ENCODE measurements at regions not wholly inside any gene's neighbourhood (a gene's known extent, or its start where the extent isn't known, plus 50 kb on each side); places are given as distances from the start of the nearest gene placed in this dataset.

DNA sequence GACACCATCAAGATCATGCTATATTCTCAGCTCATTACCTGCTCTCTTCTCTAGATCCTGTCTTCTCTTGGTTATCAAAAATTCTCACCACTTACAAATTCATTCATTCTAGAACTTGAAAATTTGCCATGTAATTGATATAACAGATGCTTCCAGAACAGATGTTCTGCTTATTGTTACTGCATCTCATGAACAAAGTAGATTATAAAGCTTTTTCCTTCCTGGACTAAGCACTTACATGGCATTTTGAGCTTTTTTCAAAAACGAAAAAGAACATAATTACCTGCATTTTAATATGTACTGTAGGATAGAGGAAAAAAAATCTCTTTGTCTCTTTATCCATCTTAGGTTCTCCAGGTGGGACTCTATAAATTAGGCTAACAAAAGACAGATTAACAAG is 79.6 kb upstream of the CREB1 start:
- DNase-seq (ENCODE audit: extremely low spot score) = no peak
- TF ChIP-seq HDGF (IDR thresholded peaks at IDR 0.05; ENCODE audit: borderline replicate concordance) (no peak), FOXA1 (IDR thresholded peaks at IDR 0.05) (no peak), FOXM1 (IDR thresholded peaks at IDR 0.05; ENCODE audit: borderline replicate concordance) (no peak), L3MBTL2 (conservative IDR thresholded peaks at IDR 0.05) (no peak), FOXK2 (IDR thresholded peaks at IDR 0.05) (no peak), CTBP1 (IDR thresholded peaks at IDR 0.05; ENCODE audit: borderline replicate concordance) (no peak), TARDBP (IDR thresholded peaks at IDR 0.05) (no peak), LEF1 (IDR thresholded peaks at IDR 0.05; ENCODE audit: borderline replicate concordance) (no peak), ELF4 (IDR thresholded peaks at IDR 0.05) (no peak), ZNF384 (IDR thresholded peaks at IDR 0.05) (no peak), BHLHE40 (IDR thresholded peaks at IDR 0.05; ENCODE audit: borderline replicate concordance) (no peak), SP1 (IDR thresholded peaks at IDR 0.05) (no peak), NFRKB (IDR thresholded peaks at IDR 0.05) (no peak), ARNT (IDR thresholded peaks at IDR 0.05) (no peak)
- TF ChIP-seq, protein P1, sequence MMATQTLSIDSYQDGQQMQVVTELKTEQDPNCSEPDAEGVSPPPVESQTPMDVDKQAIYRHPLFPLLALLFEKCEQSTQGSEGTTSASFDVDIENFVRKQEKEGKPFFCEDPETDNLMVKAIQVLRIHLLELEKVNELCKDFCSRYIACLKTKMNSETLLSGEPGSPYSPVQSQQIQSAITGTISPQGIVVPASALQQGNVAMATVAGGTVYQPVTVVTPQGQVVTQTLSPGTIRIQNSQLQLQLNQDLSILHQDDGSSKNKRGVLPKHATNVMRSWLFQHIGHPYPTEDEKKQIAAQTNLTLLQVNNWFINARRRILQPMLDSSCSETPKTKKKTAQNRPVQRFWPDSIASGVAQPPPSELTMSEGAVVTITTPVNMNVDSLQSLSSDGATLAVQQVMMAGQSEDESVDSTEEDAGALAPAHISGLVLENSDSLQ (IDR thresholded peaks at IDR 0.05) = no peak
- ChIA-PET POLR2A (no interaction called here), CTCF (interaction anchor here (0.6 kb wide), 1 partner anchor 259 kb away, joined by 4 read pairs; no protein-coding TSS in a partner anchor)

DNA sequence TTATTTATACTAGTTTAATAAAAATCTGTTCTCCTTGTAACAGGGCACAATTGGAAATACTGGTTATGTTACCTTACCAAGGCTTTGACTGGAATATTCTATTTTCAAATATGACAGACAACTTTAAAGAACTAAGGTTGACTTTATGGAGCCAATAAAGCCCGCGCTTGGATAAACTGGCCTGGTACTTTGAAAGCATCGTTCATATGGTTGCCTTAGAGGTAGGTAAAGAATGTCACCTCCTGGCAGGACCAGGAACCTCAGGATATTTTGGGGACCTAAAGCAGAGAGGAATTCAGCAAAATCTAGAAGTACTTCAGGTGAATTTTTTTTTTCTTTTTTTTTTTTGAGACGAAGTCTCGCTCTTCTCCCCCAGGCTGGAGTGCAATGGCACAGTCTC is 71.2 kb upstream of the CREB1 start:
- TF ChIP-seq NFRKB (IDR thresholded peaks at IDR 0.05) (no peak), FOXM1 (IDR thresholded peaks at IDR 0.05; ENCODE audit: borderline replicate concordance) (no peak)
- CTCF ChIA-PET = interaction anchor here (0.6 kb wide), 1 partner anchor 260 kb away, joined by 3 read pairs; no protein-coding TSS in a partner anchor
- POLR2A ChIA-PET = no interaction called here
- DNase-seq (ENCODE audit: extremely low spot score) = no peak

DNA sequence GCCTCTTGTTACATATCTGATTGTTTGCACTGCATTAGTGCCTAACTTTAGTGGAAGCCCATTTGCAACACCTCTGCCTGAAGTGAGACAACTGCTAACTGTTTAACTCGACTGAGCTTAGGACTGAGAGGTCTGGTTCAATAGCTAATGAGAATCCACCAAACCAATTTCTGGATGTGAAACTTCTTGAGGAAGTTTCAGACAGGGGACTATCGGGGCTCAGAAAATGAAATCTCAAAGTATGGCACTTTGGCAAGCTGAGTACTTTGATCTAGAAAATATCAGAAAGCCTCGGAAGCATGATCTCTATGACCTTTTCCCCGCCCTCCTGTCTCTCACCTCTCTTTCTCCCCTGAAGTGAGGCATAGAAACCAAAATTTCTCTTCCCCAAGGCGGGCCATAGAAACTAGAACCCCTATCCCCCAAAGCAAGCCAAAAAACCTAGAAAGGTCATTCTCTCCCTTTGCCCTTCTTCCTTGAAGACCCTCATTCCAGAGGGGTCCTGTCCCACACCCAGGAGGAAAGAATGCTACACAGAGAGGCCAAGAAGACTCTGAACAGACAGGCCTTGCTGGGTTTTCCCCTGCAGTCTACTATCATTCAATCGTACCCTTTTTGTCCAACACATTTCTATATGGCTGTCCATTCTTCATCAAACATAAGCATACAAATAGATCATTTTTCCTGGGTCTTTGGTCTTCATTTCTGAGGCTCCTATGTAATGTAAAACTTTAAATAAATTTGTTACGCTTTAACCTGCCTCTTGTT is 69.6 kb upstream of the CREB1 start:
- TF ChIP-seq NFRKB (IDR thresholded peaks at IDR 0.05) (no peak), HDGF (IDR thresholded peaks at IDR 0.05; ENCODE audit: borderline replicate concordance) (no peak), BHLHE40 (IDR thresholded peaks at IDR 0.05; ENCODE audit: borderline replicate concordance) (no peak), L3MBTL2 (conservative IDR thresholded peaks at IDR 0.05) (no peak), TARDBP (IDR thresholded peaks at IDR 0.05) (no peak)
- CTCF ChIA-PET = interaction anchor here (0.8 kb wide), 1 partner anchor 10 kb away, joined by 3 read pairs; no protein-coding TSS in a partner anchor
- no peak for DNase-seq (ENCODE audit: extremely low spot score)
- POLR2A ChIA-PET = no interaction called here

DNA sequence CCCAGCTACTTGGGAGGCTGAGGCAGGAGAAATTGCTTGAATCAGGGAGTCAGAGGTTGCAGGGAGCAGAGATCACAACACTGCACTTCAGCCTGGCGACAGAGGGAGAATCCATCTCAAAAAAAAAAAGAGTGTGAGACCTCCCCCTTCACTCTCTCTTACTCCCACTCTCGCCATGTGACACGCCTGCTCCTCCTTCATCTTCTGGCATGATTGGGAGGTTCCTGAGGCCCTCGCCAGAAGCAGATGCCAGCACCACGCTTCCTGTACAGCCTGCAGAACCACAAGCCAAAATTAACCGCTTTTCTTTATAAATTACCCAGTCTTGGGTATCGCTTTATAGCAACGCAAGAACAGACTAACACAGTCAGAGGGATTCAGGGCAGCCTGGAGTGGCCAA is 66.3 kb upstream of the CREB1 start:
- POLR2A ChIA-PET = no interaction called here
- CTCF ChIA-PET = no interaction called here
- no peak for DNase-seq (ENCODE audit: extremely low spot score)
- no peak for TF ChIP-seq SUZ12 (IDR thresholded peaks at IDR 0.05)
- no peak for TF ChIP-seq SP1 (IDR thresholded peaks at IDR 0.05)
- no peak for TF ChIP-seq FOXK2 (IDR thresholded peaks at IDR 0.05)
- TF ChIP-seq ARNT (IDR thresholded peaks at IDR 0.05) = no peak
- no peak for TF ChIP-seq FOXM1 (IDR thresholded peaks at IDR 0.05; ENCODE audit: borderline replicate concordance)
- TF ChIP-seq ELF4 (IDR thresholded peaks at IDR 0.05) = no peak
- no peak for TF ChIP-seq LEF1 (IDR thresholded peaks at IDR 0.05; ENCODE audit: borderline replicate concordance)
- TF ChIP-seq ZNF384 (IDR thresholded peaks at IDR 0.05) = no peak
- no peak for TF ChIP-seq HDGF (IDR thresholded peaks at IDR 0.05; ENCODE audit: borderline replicate concordance)

DNA sequence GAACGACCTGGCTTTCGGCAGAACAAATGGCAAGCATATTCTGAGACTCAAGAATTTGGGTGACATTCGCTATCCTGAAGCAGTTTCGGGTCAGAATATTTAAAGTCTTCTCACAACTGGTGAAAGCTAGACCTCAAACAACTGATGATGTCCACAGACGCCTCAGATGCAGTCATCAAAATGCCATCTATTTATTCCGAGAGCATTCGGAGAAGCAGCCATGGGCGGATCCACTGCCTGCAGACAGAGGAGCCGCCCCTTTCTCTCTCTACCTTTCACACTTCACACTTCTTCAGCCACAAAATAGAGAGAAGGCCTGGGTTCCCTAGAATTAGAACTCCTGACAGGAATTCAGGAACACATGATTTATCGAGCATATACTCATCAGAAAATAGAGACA is 65.8 kb upstream of the CREB1 start:
- TF ChIP-seq SP1 (IDR thresholded peaks at IDR 0.05) (no peak), FOXA1 (IDR thresholded peaks at IDR 0.05) (no peak), FOXM1 (IDR thresholded peaks at IDR 0.05; ENCODE audit: borderline replicate concordance) (no peak), ARNT (IDR thresholded peaks at IDR 0.05) (no peak), SUZ12 (IDR thresholded peaks at IDR 0.05) (no peak), CTBP1 (IDR thresholded peaks at IDR 0.05; ENCODE audit: borderline replicate concordance) (no peak), FOXK2 (IDR thresholded peaks at IDR 0.05) (no peak), HDGF (IDR thresholded peaks at IDR 0.05; ENCODE audit: borderline replicate concordance) (no peak), ELF4 (IDR thresholded peaks at IDR 0.05) (no peak), NFRKB (IDR thresholded peaks at IDR 0.05) (no peak), TARDBP (IDR thresholded peaks at IDR 0.05) (no peak), L3MBTL2 (conservative IDR thresholded peaks at IDR 0.05) (no peak), BHLHE40 (IDR thresholded peaks at IDR 0.05; ENCODE audit: borderline replicate concordance) (no peak), ZNF384 (IDR thresholded peaks at IDR 0.05) (no peak), LEF1 (IDR thresholded peaks at IDR 0.05; ENCODE audit: borderline replicate concordance) (no peak)
- TF ChIP-seq, protein P1 (IDR thresholded peaks at IDR 0.05) = no peak
- CTCF ChIA-PET = no interaction called here
- DNase-seq (ENCODE audit: extremely low spot score) = no peak
- POLR2A ChIA-PET = no interaction called here

DNA sequence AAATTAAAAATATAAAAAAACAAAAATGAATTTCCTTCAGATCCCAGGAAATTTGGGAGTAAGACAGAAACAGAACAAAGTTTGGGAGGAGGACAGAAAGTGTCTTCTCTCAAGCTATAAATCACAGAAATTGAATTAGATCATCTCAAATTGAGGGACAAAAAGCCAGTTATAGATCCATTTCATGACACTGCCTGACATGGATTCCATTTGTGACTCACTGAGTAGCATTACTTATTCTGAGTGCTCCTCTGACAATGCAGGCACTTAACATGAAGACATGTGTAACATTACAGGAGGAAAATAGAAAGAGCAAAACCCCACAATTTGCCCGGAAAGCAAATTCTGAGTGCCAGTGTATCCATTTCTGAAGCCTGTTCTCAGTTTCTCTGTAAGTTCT is 63.9 kb upstream of the CREB1 start:
- DNase-seq (ENCODE audit: extremely low spot score) = no peak
- TF ChIP-seq NFRKB (IDR thresholded peaks at IDR 0.05) = no peak
- no peak for TF ChIP-seq FOXK2 (IDR thresholded peaks at IDR 0.05)
- TF ChIP-seq SUZ12 (IDR thresholded peaks at IDR 0.05) = no peak
- TF ChIP-seq TARDBP (IDR thresholded peaks at IDR 0.05) = no peak
- TF ChIP-seq ARNT (IDR thresholded peaks at IDR 0.05) = no peak
- no peak for TF ChIP-seq HDGF (IDR thresholded peaks at IDR 0.05; ENCODE audit: borderline replicate concordance)
- CTCF ChIA-PET = no interaction called here
- POLR2A ChIA-PET = no interaction called here

DNA sequence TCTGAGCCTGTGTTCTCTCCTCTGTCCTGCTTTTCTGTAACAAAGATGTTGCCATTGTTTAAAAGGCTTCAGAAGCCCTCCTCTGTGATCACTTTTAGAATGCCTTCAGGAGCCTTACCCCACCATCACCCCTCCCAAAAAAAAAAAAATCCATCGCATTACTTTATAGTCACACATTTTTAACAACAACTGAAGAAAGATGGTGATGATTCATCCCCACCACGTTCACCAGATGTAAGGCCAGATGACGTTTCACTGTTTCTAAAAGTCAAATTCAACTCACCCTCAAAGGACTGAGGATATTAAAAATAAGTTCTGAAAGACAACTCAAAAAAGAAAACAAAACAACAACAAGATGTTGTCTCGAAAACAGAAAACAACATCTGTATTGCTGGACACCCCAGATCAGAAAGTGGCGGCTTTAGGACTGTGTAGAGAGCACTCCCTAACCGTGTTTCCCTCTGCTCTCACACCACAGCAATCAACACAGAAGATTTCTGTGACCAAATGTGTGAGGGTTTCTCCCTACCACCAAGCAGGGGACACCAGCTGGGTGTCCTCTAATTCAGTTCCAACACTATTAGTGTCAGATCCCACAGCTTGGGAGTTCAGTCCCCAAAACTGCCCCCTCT is 61.9 kb upstream of the CREB1 start:
- DNase-seq (ENCODE audit: extremely low spot score) = no peak
- CTCF ChIA-PET = no interaction called here

More for the DNA sequence above, 61.9 kb upstream of the CREB1 start:
- TF ChIP-seq ELF4 (IDR thresholded peaks at IDR 0.05) (no peak), LEF1 (IDR thresholded peaks at IDR 0.05; ENCODE audit: borderline replicate concordance) (no peak), FOXM1 (IDR thresholded peaks at IDR 0.05; ENCODE audit: borderline replicate concordance) (no peak), SP1 (IDR thresholded peaks at IDR 0.05) (no peak), CTBP1 (IDR thresholded peaks at IDR 0.05; ENCODE audit: borderline replicate concordance) (no peak), ZNF384 (IDR thresholded peaks at IDR 0.05) (no peak)
- POLR2A ChIA-PET = no interaction called here
